Transverse colon (tissue), 4 donors: ENCODE measurements at regions not wholly inside any gene's neighbourhood (a gene's known extent, or its start where the extent isn't known, plus 50 kb on each side); places are given as distances from the start of the nearest gene placed in this dataset.

Experiments
- DNase-seq: peaks from one replicate; pipeline ENCODE4 v3.0.0-alpha.2; 2019
- H3K27ac ChIP-seq, 4 donors: fragments of 200-600 bp; sonication (generic); 2 replicates each; pipeline ENCODE4 v1.5.1; 2016 to 2018; ENCODE audit warnings: inconsistent platforms in 4 of 4
- H3K27me3 ChIP-seq: fragments of 200-600 bp; sonication (generic); 2 replicates; pipeline ENCODE4 v1.5.1; 2017; ENCODE audit warnings: inconsistent platforms
- H3K36me3 ChIP-seq, 4 donors: fragments of 200-600 bp; sonication (generic); 2 replicates each; pipeline ENCODE4 v1.5.1; 2017 to 2019; ENCODE audit warnings: inconsistent platforms in 4 of 4
- H3K4me1 ChIP-seq, 4 donors: fragments of 200-600 bp; sonication (generic); 2 replicates each; pipeline ENCODE4 v1.5.1; 2017 to 2020; ENCODE audit warnings: inconsistent platforms in 4 of 4
- H3K4me3 ChIP-seq, 4 donors: fragments of 200-600 bp; sonication (generic); 1 replicate in 1 of 4; 2 replicates in 3 of 4; pipeline versions ENCODE4 v1.5.1 to v1.6.1; 2017 to 2019; ENCODE audit warnings: inconsistent platforms in 4 of 4
- H3K9me3 ChIP-seq, 2 donors: fragments of 200-600 bp; sonication (generic); 2 replicates each; pipeline ENCODE4 v1.5.1; 2017 to 2019; ENCODE audit warnings: inconsistent platforms in 2 of 2
- CTCF ChIP-seq, 5 experiments: fragments of 200-600 bp in 3 of 5; fragments of 450-650 bp in 2 of 5; sonication (generic) in 3 of 5; IDR thresholded peaks; 1 replicate in 2 of 5; 2 replicates in 3 of 5; pipeline ENCODE4 v1.5.1; 2016 to 2017; ENCODE audit warnings: antibody characterized with exemption in 5 of 5, inconsistent platforms in 3 of 5, mild to moderate bottlenecking in 2 of 5, moderate library complexity in 1 of 5
- EP300 ChIP-seq: sonication (generic); formaldehyde crosslinking; IDR thresholded peaks from one replicate; pipeline ENCODE4 v1.6.1; 2017; ENCODE audit warnings: antibody characterized with exemption, low read depth
- POLR2A ChIP-seq: fragments of 450-650 bp; IDR thresholded peaks from one replicate; pipeline ENCODE4 v1.6.1; 2016; ENCODE audit warnings: antibody characterized with exemption, mild to moderate bottlenecking, moderate library complexity
- POLR2AphosphoS5 ChIP-seq, 3 donors: sonication (generic); formaldehyde crosslinking; IDR thresholded peaks; one replicate each; pipeline ENCODE4 v1.6.1; 2016; ENCODE audit warnings: antibody characterized with exemption in 3 of 3
- WGBS, 2 donors: methylation state at CpG; one replicate each; pipeline ENCODE4 v1.1.5; 2018; ENCODE audit warnings: low coverage in 1 of 2; 5-methylcytosine and 5-hydroxymethylcytosine counted together
- in situ Hi-C, 4 donors: fragments of 200-750 bp; cut with MboI; loops; one replicate each; pipeline versions ENCODE4 v1.15.0 to v1.15.1; 2017; ENCODE audit warnings: low sequenced_read_pairs in 3 of 4, low pct_ligation_motif_present in 1 of 4, low pct_unique_long_range_greater_than_20kb in 1 of 4
- intact Hi-C: fragments of 100-400 bp; cut with DNase I; formaldehyde crosslinking; loops from one replicate; pipeline ENCODE4 v1.15.1; 2023; ENCODE audit warnings: low total_unique reads

- TF ChIP-seq POLR2AphosphoS5 (IDR thresholded peaks at IDR 0.05) (no peak), EP300 (no peak), POLR2A (no peak), CTCF (IDR thresholded peaks at IDR 0.05) (no peak)
- H3K27me3 ChIP-seq, result no peaks in the 10 kb centered on the region
- no peak overlapping the region for H3K27ac ChIP-seq
- H3K36me3 ChIP-seq, result no peaks in the 10 kb centered on the region
- 85 to 89% methylated on average over 4 to 5 of the region's 5 CpGs for WGBS, 2 donors
- no peaks in the 10 kb centered on the region for H3K4me1 ChIP-seq
- intact Hi-C loops (no loop called here), in situ Hi-C loops (no loop called here)
- H3K9me3 ChIP-seq, result no peaks in the 10 kb centered on the region
- no peak overlapping the region for H3K4me3 ChIP-seq
- no peak for DNase-seq
Measured at GRCh38 chr6:126102358-126102757, 116.0 kb downstream of the TRMT11 start.

- Histone ChIP-seq H3K27ac (no peak overlapping the region), H3K4me3 (no peak overlapping the region), H3K4me1 (no peaks in the 10 kb centered on the region), H3K9me3 (no peaks in the 10 kb centered on the region), H3K27me3 (no peaks in the 10 kb centered on the region), H3K36me3 (no peaks in the 10 kb centered on the region)
- DNase-seq, result no peak
- no peak for TF ChIP-seq POLR2AphosphoS5 (IDR thresholded peaks at IDR 0.05)
- no peak for TF ChIP-seq CTCF (IDR thresholded peaks at IDR 0.05)
- no peak for TF ChIP-seq POLR2A
- no peak for TF ChIP-seq EP300
- in situ Hi-C loops (no loop called here), intact Hi-C loops (no loop called here)
- WGBS, 2 donors, result 98 to 100% methylated on average over 3 of the region's 3 CpGs
Measured at GRCh38 chr6:126103993-126104392, 117.7 kb downstream of the TRMT11 start.

DNA sequence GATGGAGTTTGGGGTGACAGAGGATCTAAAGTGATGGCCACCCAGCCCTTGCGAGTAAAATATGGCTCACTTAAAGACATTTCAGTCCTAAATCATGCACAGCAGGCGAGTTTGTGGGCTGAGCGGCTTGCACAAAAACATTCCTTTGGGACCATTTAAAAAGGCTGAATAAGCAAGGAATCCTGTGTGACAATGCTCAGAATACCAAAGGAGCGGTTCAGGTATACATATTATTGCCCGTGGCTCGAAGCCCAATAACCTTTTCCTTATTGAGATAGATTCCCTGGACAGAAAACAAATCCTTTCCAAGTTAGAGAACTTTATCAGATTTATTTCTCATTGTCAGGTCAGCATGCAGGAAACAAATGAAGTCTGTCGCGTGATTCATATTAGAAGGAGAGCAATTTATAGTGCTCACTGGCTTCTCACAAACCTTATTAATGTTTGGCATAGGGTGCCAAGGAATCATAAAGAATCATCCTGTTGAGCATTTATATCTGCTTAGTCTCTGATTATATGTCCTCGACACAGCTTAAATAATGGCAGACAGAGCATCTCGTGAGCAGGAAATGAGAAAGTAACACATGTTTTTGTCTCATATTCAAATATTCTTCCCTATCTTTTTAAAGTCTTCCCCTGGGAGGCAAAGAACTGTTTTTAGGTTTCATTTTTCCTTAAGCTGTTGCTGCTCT lies 121.3 kb downstream of the TRMT11 start:
- Histone ChIP-seq H3K9me3 (no peaks in the 10 kb centered on the region), H3K4me3 (no peak overlapping the region), H3K27me3 (no peaks in the 10 kb centered on the region), H3K27ac (no peak overlapping the region), H3K4me1 (no peaks in the 10 kb centered on the region), H3K36me3 (no peaks in the 10 kb centered on the region)
- in situ Hi-C loops, result no loop called here
- TF ChIP-seq POLR2AphosphoS5 (IDR thresholded peaks at IDR 0.05) (no peak), EP300 (no peak), CTCF (IDR thresholded peaks at IDR 0.05) (no peak), POLR2A (no peak)
- intact Hi-C loops, result no loop called here
- DNase-seq, result no peak
- WGBS, 2 donors, result 49 to 67% methylated on average over 10 of the region's 10 CpGs

DNA sequence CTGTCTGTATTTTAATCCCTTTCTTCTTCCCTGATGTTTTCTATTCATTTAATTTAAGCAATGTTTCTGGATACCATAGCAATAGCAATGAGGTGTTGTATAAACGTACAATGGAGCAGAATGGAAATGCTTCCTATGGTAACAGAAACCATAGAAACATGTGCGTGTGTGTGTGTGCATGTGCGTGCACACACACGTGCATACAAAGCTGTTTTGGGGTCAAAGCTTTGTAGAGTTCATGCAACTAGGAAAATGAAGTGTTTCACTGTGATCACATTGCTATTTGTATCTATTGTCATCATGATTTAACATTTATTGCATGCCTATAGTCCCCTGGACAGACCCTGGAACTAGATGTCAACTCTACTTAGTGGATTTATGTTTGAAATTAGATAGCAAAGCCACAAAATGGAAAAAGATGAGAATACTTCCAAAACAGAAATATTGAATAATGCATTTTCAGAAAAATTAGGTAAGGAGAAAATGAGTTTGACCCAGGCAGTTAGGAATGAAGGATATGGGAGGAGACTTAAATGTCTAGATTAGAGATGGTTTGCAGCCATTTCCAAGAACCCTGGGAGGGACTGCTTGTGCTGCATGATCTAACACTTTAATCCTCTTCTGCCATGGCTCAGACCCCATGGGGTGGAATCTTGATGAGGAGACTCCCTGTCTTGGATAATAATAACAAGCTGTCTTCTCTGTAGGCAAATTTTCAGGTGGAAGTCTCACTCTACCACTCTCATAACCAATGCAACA lies 124.4 kb downstream of the TRMT11 start:
- 77 to 96% methylated on average over 3 to 4 of the region's 4 CpGs for WGBS, 2 donors
- H3K36me3 ChIP-seq, result no peaks in the 10 kb centered on the region
- no peaks in the 10 kb centered on the region for H3K27me3 ChIP-seq
- H3K9me3 ChIP-seq, result no peaks in the 10 kb centered on the region
- DNase-seq, result no peak
- no peak overlapping the region for H3K27ac ChIP-seq
- intact Hi-C loops (no loop called here), in situ Hi-C loops (no loop called here)
- H3K4me3 ChIP-seq, result no peak overlapping the region
- no peaks in the 10 kb centered on the region for H3K4me1 ChIP-seq
- TF ChIP-seq POLR2A (no peak), CTCF (IDR thresholded peaks at IDR 0.05) (no peak), EP300 (no peak), POLR2AphosphoS5 (IDR thresholded peaks at IDR 0.05) (no peak)
